ENCODE measurements at regions not wholly inside any gene's neighbourhood (a gene's known extent, or its start where the extent isn't known, plus 50 kb on each side); places are given as distances from the start of the nearest gene placed in this dataset.

- DNase-seq, result no peak
Observed at GRCh38 chr2:45153121-45153520, 143.9 kb upstream of the SIX2 start.

- no peak for DNase-seq
Observed at GRCh38 chr2:45152691-45153090, 143.4 kb upstream of the SIX2 start.

- DNase-seq, result peak in 1 of 56 donors; percentile 4
Observed at GRCh38 chr2:45145073-45145899, 136.0 kb upstream of the SIX2 start.

- no peak for DNase-seq
Observed at GRCh38 chr2:45141883-45142866, 132.9 kb upstream of the SIX2 start.

GRCh38 chr2:45140675-45141074 lies 131.4 kb upstream of the SIX2 start:
- DNase-seq, result no peak

- DNase-seq, result no peak
Observed at GRCh38 chr2:45138904-45139303, 129.7 kb upstream of the SIX2 start.

- DNase-seq, result no peak
Observed at GRCh38 chr2:45137966-45138695, 128.9 kb upstream of the SIX2 start.

GRCh38 chr2:45134726-45135125 lies 125.5 kb upstream of the SIX2 start:
- no peak for DNase-seq

- no peak for DNase-seq
Observed at GRCh38 chr2:45134014-45134413, 124.8 kb upstream of the SIX2 start.

- no peak for DNase-seq
Observed at GRCh38 chr2:45132551-45132950, 123.3 kb upstream of the SIX2 start.

GRCh38 chr2:45131587-45131986 lies 122.3 kb upstream of the SIX2 start:
- no peak for DNase-seq

- no peak for DNase-seq
Observed at GRCh38 chr2:45130736-45131135, 121.5 kb upstream of the SIX2 start.

GRCh38 chr2:45128580-45128997 lies 119.3 kb upstream of the SIX2 start:
- no peak for DNase-seq

GRCh38 chr2:45127891-45128290 lies 118.6 kb upstream of the SIX2 start:
- no peak for DNase-seq

- DNase-seq, result no peak
Observed at GRCh38 chr2:45127321-45127720, 118.1 kb upstream of the SIX2 start.

GRCh38 chr2:45125232-45125631 lies 116.0 kb upstream of the SIX2 start:
- DNase-seq, result no peak

GRCh38 chr2:45124456-45124855 lies 115.2 kb upstream of the SIX2 start:
- no peak for DNase-seq

- DNase-seq, result no peak
Observed at GRCh38 chr2:45123521-45124191, 114.4 kb upstream of the SIX2 start.

GRCh38 chr2:45123065-45123464 lies 113.8 kb upstream of the SIX2 start:
- no peak for DNase-seq

- DNase-seq, result no peak
Observed at GRCh38 chr2:45121236-45121927, 112.1 kb upstream of the SIX2 start.

Measured in nucleus accumbens (tissue), 56 donors.